Tibial nerve (tissue), 4 donors: ENCODE measurements at regions not wholly inside any gene's neighbourhood (a gene's known extent, or its start where the extent isn't known, plus 50 kb on each side); places are given as distances from the start of the nearest gene placed in this dataset.

Source experiments
- CTCF ChIP-seq, 5 experiments: fragments of 200-600 bp in 3 of 5; fragments of 450-650 bp in 2 of 5; sonication (generic) in 3 of 5; IDR thresholded peaks; one replicate each; pipeline ENCODE4 v1.5.1; 2016 to 2019; ENCODE audit warnings: antibody characterized with exemption in 5 of 5, mild to moderate bottlenecking in 3 of 5, moderate library complexity in 2 of 5
- EP300 ChIP-seq, 2 donors: sonication (generic); formaldehyde crosslinking; IDR thresholded peaks; one replicate each; pipeline ENCODE4 v1.6.1; 2017; ENCODE audit warnings: antibody characterized with exemption in 2 of 2, mild to moderate bottlenecking in 1 of 2
- POLR2A ChIP-seq, 2 donors: fragments of 450-650 bp; IDR thresholded peaks; one replicate each; pipeline ENCODE4 v1.6.1; 2017; ENCODE audit warnings: antibody characterized with exemption in 2 of 2, mild to moderate bottlenecking in 2 of 2, moderate library complexity in 2 of 2

- no peak for TF ChIP-seq CTCF (IDR thresholded peaks at IDR 0.05)
- no peak for TF ChIP-seq POLR2A (IDR thresholded peaks at IDR 0.05)
- no peak for TF ChIP-seq EP300 (IDR thresholded peaks at IDR 0.05)
Observed at GRCh38 chr2:6470518-6470917, 395.2 kb downstream of the CMPK2 start.
